GM23248 (cell line): ENCODE measurements at regions not wholly inside any gene's neighbourhood (a gene's known extent, or its start where the extent isn't known, plus 50 kb on each side); places are given as distances from the start of the nearest gene placed in this dataset.

Source experiments
- DNase-seq: peaks from one replicate; pipeline ENCODE4 v3.0.0-alpha.2; 2015
- H2AFZ ChIP-seq: fragments of 200-600 bp; sonication (generic); 2 replicates; pipeline ENCODE4 v1.6.1; 2016; ENCODE audit warnings: antibody characterized with exemption
- H3F3A ChIP-seq: fragments of 200-600 bp; sonication (generic); 2 replicates; pipeline ENCODE4 v1.6.1; 2016; ENCODE audit warnings: mild to moderate bottlenecking, antibody characterized with exemption, mixed run types; ENCODE audit not compliant: insufficient read depth
- H3K27ac ChIP-seq: fragments of 200-600 bp; sonication (generic); 2 replicates; pipeline ENCODE4 v1.5.1; 2016; ENCODE audit warnings: mild to moderate bottlenecking
- H3K27me3 ChIP-seq: fragments of 200-600 bp; sonication (generic); replicated peaks from 2 replicates; pipeline ENCODE4 v1.6.1; 2016; ENCODE audit warnings: mild to moderate bottlenecking; ENCODE audit not compliant: insufficient read depth
- H3K36me3 ChIP-seq: fragments of 200-600 bp; sonication (generic); 2 replicates; pipeline ENCODE4 v1.6.1; 2016; ENCODE audit warnings: low read depth, mild to moderate bottlenecking
- H3K4me1 ChIP-seq: fragments of 200-600 bp; sonication (generic); 2 replicates; pipeline ENCODE4 v1.6.1; 2016; ENCODE audit warnings: mild to moderate bottlenecking; ENCODE audit not compliant: insufficient read depth
- H3K4me2 ChIP-seq: fragments of 200-600 bp; sonication (generic); one replicate; pipeline ENCODE4 v1.6.1; 2016; ENCODE audit warnings: mild to moderate bottlenecking; ENCODE audit not compliant: unreplicated experiment
- H3K4me3 ChIP-seq: fragments of 200-600 bp; sonication (generic); 2 replicates; pipeline ENCODE4 v1.5.1; 2016; ENCODE audit warnings: mild to moderate bottlenecking
- H3K79me2 ChIP-seq: fragments of 200-600 bp; sonication (generic); 2 replicates; pipeline ENCODE4 v1.6.1; 2016; ENCODE audit warnings: mild to moderate bottlenecking; ENCODE audit not compliant: insufficient read depth
- H3K9ac ChIP-seq: fragments of 200-600 bp; sonication (generic); 2 replicates; pipeline ENCODE4 v1.6.1; 2016; ENCODE audit warnings: mild to moderate bottlenecking
- H3K9me2 ChIP-seq: fragments of 200-600 bp; sonication (generic); 2 replicates; pipeline ENCODE4 v1.6.1; 2016; ENCODE audit warnings: mixed run types, mild to moderate bottlenecking, moderate library complexity; ENCODE audit not compliant: insufficient read depth
- H3K9me3 ChIP-seq: fragments of 200-600 bp; sonication (generic); one replicate; pipeline ENCODE4 v1.6.1; 2017; ENCODE audit warnings: low read depth
- H4K20me1 ChIP-seq: fragments of 200-600 bp; sonication (generic); 2 replicates; pipeline ENCODE4 v1.6.0; 2016; ENCODE audit not compliant: insufficient read depth
- EZH2 ChIP-seq: fragments of 200-600 bp; sonication (generic); IDR thresholded peaks from 2 replicates; pipeline ENCODE4 v1.6.1; 2018; ENCODE audit warnings: antibody characterized with exemption, mild to moderate bottlenecking; ENCODE audit not compliant: insufficient read depth, poor library complexity, severe bottlenecking
- EZH2phosphoT487 ChIP-seq: fragments of 200-600 bp; sonication (generic); IDR thresholded peaks from 2 replicates; pipeline ENCODE4 v1.6.1; 2018; ENCODE audit warnings: antibody characterized with exemption, moderate library complexity, mild to moderate bottlenecking, low read depth; ENCODE audit not compliant: insufficient read depth
- WGBS, 2 experiments: methylation state at CpG; one replicate each; pipeline ENCODE4 v1.1.6; 2015 to 2017; ENCODE audit warnings: low lambda C conversion rate in 2 of 2, low coverage in 1 of 2; ENCODE audit errors: missing lambda C conversion rate in 2 of 2; 5-methylcytosine and 5-hydroxymethylcytosine counted together
- in situ Hi-C: fragments of 300-500 bp; cut with MboI; formaldehyde crosslinking; loops from 2 replicates; pipeline ENCODE4 v1.15.0; 2020

GRCh38 chr7:93757426-93757825 is 133.1 kb downstream of the TFPI2 start:
- H3K36me3 ChIP-seq: no peaks in the 10 kb centered on the region
- no peak overlapping the region for H3K27ac ChIP-seq
- in situ Hi-C loops: no loop called here
- no peaks in the 10 kb centered on the region; the same call in 1 of the 2 replicates for H3K9me2 ChIP-seq
- H3K27me3 ChIP-seq: no peaks in the 10 kb centered on the region
- no peaks in the 10 kb centered on the region for H3F3A ChIP-seq
- no peak for TF ChIP-seq EZH2
- TF ChIP-seq EZH2phosphoT487: no peak
- H3K4me1 ChIP-seq: no peaks in the 10 kb centered on the region
- no peak overlapping the region for H3K4me3 ChIP-seq
- no peak overlapping the region for H3K4me2 ChIP-seq
- H3K9ac ChIP-seq: no peak overlapping the region
- DNase-seq: peak; percentile 26
- WGBS, 2 experiments: 24 to 35% methylated on average over 2 of the region's 2 CpGs
- H3K9me3 ChIP-seq: no peaks in the 10 kb centered on the region
- no peaks in the 10 kb centered on the region for H3K79me2 ChIP-seq
- no peak overlapping the region for H2AFZ ChIP-seq
- H4K20me1 ChIP-seq: no peaks in the 10 kb centered on the region

DNA sequence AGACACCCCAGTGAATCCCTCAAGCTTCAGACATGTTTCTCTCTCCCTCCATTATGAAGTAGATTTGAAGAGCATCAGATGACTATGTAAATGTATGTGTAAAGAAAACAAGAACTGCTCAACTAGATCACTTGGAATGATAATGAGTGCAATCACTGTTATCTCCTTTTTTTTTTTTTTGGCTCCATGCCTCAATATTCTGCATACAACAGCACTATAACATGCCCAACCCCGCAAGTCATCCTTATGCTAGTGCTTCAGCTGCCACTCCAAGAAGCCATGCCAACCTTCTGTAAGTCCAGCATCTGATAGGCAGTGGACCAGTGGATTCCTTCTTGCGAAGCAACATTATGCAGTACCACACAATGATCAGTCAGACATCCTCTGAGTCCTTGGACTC is 133.7 kb downstream of the TFPI2 start:
- H3F3A ChIP-seq: no peaks in the 10 kb centered on the region
- no peak overlapping the region for H2AFZ ChIP-seq
- in situ Hi-C loops: no loop called here
- H3K27ac ChIP-seq: no peak overlapping the region
- no peaks in the 10 kb centered on the region for H3K9me3 ChIP-seq
- no peaks in the 10 kb centered on the region for H4K20me1 ChIP-seq
- no peaks in the 10 kb centered on the region; the same call in 1 of the 2 replicates for H3K9me2 ChIP-seq
- H3K79me2 ChIP-seq: no peaks in the 10 kb centered on the region
- no peaks in the 10 kb centered on the region for H3K4me1 ChIP-seq
- WGBS, 2 experiments: 88% methylated on average over 2 of the region's 2 CpGs
- no peak overlapping the region for H3K9ac ChIP-seq
- TF ChIP-seq EZH2phosphoT487 (no peak), EZH2 (no peak)
- no peak overlapping the region for H3K4me3 ChIP-seq
- no peaks in the 10 kb centered on the region for H3K27me3 ChIP-seq
- no peak overlapping the region for H3K4me2 ChIP-seq
- no peaks in the 10 kb centered on the region for H3K36me3 ChIP-seq
- no peak for DNase-seq

- Histone ChIP-seq H3K4me1 (peaks cover 9% of the 10 kb centered on the region), H2AFZ (no peak overlapping the region), H3F3A (peaks cover 7% of the 10 kb centered on the region; the same call in 1 of the 2 replicates), H3K27me3 (no peaks in the 10 kb centered on the region), H3K79me2 (no peaks in the 10 kb centered on the region), H3K4me2 (no peak overlapping the region), H3K4me3 (no peak overlapping the region), H4K20me1 (no peaks in the 10 kb centered on the region), H3K9me2 (no peaks in the 10 kb centered on the region), H3K9ac (no peak overlapping the region), H3K36me3 (no peaks in the 10 kb centered on the region), H3K27ac (no peak overlapping the region), H3K9me3 (no peaks in the 10 kb centered on the region)
- no peak for DNase-seq
- in situ Hi-C loops: no loop called here
- no peak for TF ChIP-seq EZH2phosphoT487
- no peak for TF ChIP-seq EZH2
- WGBS, 2 experiments: 69 to 89% methylated on average over 1 of the region's 1 CpG
These were observed 139.1 kb downstream of the TFPI2 start for GRCh38 chr7:93751421-93751820.

DNA sequence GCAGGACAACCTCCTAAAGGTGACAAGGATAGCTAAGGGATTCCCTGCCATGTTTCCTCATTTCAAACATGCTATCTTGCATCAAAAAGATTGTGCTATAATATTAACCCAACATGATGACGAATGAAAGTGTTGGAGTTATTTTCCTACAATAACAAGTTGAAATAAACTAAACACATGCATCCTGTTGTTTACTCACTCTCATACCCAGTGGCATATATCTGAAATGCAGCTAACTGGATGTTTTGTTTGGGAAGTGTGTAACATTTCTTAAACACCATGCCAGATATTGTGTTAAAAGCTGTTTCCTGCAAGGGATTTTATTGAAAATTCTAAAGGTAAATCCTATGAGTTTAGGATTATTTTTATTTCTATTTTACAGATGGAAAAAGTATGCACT is 139.6 kb downstream of the TFPI2 start:
- no peaks in the 10 kb centered on the region for H3K27me3 ChIP-seq
- H3K27ac ChIP-seq: no peak overlapping the region
- H3K9me2 ChIP-seq: no peaks in the 10 kb centered on the region
- H3K4me1 ChIP-seq: peaks cover 9% of the 10 kb centered on the region
- no peak overlapping the region for H3K4me2 ChIP-seq
- H3K36me3 ChIP-seq: no peaks in the 10 kb centered on the region
- no peak for DNase-seq
- peaks cover 7% of the 10 kb centered on the region; the same call in 1 of the 2 replicates for H3F3A ChIP-seq
- H3K9ac ChIP-seq: no peak overlapping the region
- in situ Hi-C loops: no loop called here
- no peaks in the 10 kb centered on the region for H3K9me3 ChIP-seq
- H3K4me3 ChIP-seq: no peak overlapping the region
- WGBS, 2 experiments: 42 to 50% methylated on average over 1 of the region's 1 CpG
- TF ChIP-seq EZH2 (no peak), EZH2phosphoT487 (no peak)
- H4K20me1 ChIP-seq: no peaks in the 10 kb centered on the region
- no peak overlapping the region for H2AFZ ChIP-seq
- no peaks in the 10 kb centered on the region for H3K79me2 ChIP-seq

DNA sequence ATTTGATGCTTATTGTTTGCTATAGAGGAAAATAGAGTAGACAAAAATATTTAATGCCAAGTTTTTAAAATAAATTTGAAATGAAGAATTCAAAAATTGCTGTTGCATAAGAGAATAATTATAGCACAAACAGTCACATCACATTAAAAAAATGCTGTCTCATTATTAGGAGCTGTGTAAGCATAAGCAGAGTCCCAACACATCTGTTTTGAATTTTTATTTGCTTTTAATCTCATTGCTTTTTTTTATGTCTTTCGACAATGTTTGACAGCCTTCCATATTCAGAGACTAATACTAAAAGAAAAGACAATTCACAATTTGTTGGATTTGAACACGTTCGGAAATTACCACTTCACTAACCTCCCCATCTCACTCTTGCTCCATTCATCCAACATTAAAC is 143.5 kb downstream of the TFPI2 start:
- Histone ChIP-seq H3K79me2 (no peaks in the 10 kb centered on the region), H3K4me1 (peaks cover 9% of the 10 kb centered on the region), H3K36me3 (no peaks in the 10 kb centered on the region), H3K4me3 (no peak overlapping the region), H3K9ac (no peak overlapping the region), H3F3A (peaks cover 7% of the 10 kb centered on the region; the same call in 1 of the 2 replicates), H3K27ac (no peak overlapping the region), H3K27me3 (no peaks in the 10 kb centered on the region), H4K20me1 (no peaks in the 10 kb centered on the region), H3K4me2 (no peak overlapping the region), H3K9me3 (no peaks in the 10 kb centered on the region), H3K9me2 (no peaks in the 10 kb centered on the region), H2AFZ (no peak overlapping the region)
- 7 to 9% methylated on average over 3 of the region's 3 CpGs for WGBS, 2 experiments
- in situ Hi-C loops: no loop called here
- DNase-seq: peak; percentile 31
- TF ChIP-seq EZH2phosphoT487: no peak
- no peak for TF ChIP-seq EZH2
